ENCODE measurements at regions not wholly inside any gene's neighbourhood (a gene's known extent, or its start where the extent isn't known, plus 50 kb on each side); places are given as distances from the start of the nearest gene placed in this dataset.
A peak's percentile ranks its signal among the peaks of the same experiment; 100 is the strongest.

DNA sequence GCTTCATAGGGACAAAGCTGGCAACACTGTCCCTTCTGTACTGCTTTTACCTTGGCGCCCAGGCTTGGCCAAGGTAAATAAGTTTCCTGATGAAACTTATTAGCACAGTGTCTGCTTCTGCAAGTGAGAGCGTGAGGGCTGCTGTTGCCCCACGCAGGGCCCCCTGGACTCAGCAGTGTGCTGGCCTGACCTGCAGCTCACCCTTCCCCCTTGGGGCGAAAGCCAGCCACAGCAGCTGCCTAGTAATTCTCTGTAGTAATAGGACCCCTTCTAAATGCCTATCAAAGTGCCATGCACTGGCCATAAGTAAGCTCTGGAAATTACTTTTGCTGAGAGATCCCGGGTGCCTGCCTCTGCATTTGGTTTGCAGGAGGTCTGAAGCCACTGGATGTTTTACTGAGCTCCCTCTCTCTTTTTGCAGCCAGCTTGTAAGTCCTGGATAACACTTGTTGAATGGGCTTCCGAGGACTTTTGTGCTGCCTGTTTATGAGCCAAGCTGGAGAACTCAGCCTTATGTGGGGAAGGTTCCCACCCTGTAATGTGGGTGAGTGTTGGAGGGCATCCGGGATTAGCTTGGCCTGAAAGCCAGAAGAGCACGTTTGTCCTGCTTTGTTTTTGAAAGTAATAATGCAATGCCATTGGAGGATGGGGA is 293.9 kb downstream of the C7orf25 start:
- DNase-seq (ENCODE audit: low spot score), result no peak

DNA sequence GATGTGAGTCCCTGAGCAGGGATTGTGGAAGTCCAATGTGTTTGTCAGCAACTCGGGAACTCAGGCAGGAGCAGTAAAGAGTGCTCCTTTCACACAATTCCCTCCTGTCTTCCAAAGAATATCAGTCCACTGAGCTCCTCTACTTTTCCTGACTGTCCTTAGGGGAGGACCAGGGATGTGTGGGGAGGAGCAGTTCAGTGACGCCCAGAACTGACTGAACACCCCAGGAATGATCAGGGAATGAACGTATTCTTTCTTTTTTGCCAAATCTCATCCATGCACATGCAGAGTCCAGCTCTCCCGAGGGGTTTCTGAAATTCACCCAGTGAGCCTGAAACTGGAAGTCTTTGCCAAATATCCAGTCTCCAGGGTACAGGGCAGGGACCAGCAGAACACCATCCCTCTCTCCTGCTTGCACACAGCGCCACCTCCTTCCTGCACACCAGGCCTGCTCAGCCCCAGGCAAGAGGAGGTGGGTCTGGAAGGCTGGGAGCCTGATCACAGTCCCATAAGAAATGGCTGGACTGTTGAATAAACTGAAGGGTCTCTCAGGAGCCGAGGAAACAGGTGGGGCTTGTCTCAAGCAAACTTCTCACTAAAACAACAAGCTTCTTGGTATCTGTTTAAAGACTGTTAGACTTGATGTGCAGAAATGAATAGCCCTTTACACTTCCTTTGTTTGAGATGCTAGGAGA is 294.7 kb downstream of the C7orf25 start:
- no peak for DNase-seq (ENCODE audit: low spot score)

DNA sequence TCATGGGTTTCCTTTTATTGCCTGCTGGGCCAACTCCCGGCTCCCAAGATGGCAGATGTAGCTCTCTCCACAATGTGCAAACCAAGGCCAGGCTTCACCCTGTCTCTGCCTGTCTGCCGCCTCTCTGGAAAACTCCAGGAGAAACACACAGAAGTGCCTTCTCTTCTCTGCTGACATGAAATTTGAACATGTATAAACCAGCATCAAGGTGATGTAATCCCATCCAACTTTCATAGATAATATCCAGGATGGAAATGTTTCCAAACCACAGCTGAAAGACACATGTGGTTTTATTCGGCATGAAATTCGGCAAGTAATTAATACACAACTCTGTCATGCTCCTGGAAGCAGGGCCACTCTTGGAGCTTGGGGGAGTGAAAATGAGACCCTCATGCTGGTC is 297.2 kb downstream of the C7orf25 start:
- DNase-seq (ENCODE audit: low spot score), result no peak

DNA sequence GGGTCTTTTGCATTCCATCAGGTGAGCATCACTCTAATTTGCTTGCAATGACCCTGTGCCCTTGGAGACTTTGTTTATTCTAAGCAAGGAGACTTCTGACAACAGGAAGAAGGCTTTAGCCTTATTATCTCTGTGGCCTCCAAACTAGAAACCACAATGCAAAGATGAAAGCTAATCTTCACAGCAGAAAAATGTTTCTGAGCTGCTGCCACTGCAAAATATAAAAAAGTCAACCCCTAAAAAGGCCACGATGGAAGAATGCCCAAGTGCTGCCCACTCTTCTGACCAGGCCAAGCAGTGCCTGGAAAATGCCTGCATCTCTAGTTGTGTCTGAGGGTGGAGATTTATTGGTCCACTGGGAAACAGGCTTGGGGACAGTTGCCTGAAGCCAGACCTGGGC is 299.9 kb downstream of the C7orf25 start:
- peak; percentile 6 for DNase-seq (ENCODE audit: low spot score)

DNA sequence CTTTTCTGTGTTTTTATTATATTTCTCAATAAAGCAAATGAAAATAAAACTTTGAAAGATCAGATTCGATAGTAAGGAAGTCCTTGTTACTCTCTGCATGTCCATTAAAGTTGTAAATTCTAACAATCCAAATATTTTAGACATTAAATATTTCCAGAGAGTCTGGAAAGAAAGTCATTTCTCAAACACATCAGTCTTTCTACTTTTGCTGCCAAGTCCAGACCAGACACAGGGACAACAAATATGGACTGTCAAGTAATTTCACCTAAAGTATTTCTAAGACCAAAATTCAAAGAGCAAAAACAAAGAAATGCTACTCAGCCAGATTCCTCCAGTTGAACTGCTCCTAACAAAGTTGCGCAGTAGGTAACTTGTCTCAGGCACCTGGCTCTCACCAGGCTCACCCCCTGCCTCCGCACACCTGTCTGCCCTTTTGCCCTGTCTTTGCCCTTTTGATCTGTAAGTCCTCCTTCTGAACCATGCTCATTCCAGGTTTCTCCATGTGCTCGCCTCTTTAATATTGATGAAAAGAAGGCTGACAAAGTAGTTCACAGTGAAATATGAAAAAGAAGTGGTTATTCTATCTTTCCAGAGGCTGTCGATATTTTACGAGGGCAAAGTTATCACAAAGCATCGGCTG is 300.5 kb downstream of the C7orf25 start:
- DNase-seq (ENCODE audit: low spot score), result no peak

DNA sequence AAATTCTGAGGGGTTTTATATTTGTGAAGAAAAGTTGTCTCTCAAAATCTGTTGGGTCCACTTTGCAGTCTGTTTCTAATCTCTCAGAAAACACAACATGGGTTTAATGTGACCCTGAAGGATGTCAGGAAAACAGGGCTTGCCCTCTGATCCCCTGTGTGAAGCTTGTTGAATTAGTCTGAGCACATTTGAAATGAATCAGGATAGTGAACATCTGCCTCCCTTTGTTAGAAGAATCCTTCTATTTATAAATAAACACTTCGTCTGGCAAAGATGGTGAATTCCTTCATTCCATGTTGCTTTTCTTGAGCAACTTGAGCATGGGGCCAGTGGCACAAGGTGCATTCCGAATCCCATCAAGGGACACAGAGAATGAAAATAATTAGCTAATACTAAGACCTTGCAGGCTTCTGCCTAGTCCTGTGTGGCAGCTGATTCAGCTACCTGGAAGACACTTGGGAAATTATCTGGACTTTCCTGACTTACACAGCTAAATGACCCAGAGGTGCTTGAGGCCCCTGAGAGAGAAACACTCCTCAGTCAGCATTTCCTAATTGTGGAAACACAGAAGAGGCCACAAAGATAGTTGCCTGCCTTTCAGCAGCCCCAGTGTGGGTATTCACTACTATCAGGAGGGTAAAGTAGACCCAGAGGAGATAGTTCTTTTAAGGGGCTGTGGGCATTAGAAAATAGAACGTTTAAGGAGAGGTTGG is 305.5 kb downstream of the C7orf25 start:
- DNase-seq (ENCODE audit: low spot score), result no peak

DNA sequence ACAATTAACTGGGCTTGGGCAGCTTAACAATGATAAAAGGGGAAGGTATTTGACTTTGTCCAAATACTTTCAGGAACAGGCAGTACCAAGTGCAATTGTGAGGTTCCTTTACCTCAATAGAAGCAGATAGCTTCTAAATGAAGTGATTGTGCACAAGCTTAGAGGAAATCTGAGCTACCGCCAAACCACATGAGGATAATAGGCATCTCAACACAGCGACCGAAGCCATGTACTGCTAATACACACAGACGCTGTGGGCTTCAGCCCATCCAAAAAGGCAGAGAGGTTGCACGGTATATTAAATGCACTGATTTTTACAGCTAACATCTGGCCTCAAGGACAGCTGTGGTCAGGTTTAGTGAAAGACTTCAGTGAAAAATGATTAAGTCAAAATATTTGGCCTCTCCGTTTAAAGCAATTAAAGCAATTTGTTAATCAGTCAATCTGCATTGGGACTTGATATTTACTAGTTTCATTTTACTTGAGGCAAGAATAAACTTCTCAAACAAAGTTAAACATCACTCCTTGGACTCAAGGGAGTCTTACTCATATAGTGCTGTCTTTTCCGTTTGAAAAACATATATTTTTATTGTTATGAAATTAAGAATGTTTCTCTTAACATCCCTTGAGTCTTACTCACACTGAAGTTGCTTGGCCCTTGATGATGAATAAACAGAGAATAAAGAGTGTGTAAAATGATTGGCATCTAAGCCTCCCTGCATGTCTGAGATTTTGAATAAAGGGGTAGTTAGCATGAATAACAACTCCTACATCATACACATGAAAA is 306.3 kb downstream of the C7orf25 start:
- DNase-seq (ENCODE audit: low spot score), result no peak

DNA sequence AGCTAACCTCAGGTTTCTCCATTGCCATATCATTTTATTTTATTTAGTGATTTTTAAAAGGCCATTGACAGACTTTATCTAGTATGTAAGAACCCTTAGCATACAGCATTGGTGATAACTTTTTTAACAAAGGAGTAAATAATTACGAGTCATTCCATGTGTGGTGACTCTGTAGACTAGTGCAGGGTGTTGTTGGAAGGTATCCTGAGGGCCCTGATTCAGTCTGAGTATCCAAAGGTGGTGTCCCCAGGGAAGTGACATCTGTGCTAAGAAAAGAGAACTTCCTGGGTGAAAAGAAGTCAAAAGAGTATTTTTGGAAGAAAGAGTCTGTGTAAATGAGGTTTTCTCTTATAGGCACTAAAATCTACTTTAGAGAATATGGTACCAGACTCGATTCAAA is 308.4 kb downstream of the C7orf25 start:
- no peak for DNase-seq (ENCODE audit: low spot score)

DNA sequence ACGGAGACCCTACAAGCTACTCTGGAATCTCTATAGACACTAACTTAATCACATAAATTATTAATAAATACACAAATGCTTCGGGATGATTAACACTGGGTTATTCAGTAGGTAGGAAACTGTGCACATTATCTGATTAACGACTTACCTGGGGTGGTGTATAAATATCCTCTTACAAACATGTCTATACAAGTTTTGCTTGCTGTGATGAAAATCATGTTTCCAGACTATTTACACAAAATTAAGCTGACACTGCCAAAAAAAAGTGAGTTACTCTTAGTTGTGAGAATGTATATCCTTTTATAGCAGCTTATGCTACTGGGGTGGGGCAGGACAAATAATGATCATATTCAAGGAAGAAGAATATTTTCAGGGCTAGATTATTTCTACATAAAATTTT is 314.6 kb downstream of the C7orf25 start:
- no peak for DNase-seq (ENCODE audit: low spot score)

DNA sequence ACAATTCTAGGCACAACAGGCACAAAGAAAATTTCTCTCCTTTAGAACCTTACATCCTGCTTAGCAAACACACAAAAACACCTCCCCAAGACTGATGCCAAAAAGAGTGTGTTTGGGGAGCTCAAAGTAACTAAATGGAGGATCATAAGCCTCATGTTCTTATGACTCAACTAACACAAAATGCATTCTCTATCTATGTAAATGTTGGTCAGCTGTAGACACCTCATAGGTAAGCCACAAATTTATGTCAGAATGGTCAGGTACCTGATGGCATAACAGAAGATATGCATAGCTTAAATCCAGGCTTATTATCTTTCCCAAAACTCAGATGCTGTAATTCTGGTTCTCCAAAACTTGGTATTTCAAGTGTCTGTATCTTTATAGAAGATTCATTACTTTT is 315.1 kb downstream of the C7orf25 start:
- no peak for DNase-seq (ENCODE audit: low spot score)

DNA sequence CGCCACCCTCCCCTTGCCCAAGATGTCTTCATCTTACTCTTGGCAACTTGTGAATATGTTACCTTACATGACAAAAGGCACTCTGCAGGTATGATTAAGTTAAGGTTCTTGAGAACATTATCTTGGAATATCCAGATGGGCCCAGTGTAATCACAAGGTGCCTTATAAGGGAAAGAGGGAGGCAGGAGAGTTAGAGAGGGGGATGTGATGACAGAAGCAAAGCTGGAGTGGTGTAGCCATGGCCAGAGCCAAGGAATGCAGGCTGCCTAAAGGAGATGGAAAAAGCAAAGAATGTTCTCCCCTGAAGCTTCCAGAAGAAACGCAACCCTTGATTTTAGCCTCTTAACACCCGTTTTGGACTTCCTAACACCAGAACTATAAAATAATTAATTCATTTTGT is 318.0 kb downstream of the C7orf25 start:
- no peak for DNase-seq (ENCODE audit: low spot score)

DNA sequence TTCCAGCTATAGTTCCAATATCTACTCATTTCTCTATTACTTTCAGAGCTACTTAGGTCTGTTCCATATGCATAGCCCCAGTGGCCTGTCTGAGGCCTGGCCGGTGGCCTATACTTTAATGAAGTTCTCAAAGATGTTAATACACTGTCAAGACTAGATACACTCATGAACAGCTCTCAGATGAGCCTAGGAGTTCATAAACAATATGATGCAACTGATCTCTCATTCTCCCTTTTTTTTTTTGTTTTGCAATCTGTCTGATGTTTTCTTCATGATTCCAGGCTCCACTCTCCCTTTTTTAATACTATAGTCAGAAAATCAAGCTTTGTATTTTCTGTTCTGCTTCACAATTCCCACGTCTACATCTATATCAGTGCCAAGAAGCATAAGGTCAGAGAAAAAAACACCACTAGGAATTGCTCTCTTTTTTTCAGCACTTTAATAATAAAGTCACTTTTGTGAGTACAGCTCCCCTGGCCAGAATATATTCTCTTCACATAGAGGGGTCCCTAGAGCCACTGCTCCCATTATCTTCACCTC is 321.0 kb downstream of the C7orf25 start:
- DNase-seq (ENCODE audit: low spot score), result no peak

DNA sequence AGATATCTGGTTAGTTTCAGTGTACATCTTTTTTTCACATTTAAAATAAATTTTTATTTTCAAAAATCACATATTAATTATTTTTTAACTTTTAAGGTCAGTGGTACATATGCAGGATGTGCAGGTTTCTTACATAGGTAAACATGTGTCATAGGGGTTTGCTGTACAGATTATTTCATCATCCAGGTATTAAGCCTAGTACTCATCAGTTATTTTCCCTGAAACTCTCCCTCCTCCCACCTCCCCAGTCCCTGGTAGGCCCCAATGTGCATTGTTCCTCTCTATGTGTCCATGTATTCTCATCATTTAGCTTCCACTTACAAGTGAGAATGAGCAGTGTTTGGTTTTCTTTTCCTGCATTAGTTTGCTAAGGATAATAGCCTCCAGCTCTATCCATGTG is 323.0 kb downstream of the C7orf25 start:
- DNase-seq (ENCODE audit: low spot score), result no peak

DNA sequence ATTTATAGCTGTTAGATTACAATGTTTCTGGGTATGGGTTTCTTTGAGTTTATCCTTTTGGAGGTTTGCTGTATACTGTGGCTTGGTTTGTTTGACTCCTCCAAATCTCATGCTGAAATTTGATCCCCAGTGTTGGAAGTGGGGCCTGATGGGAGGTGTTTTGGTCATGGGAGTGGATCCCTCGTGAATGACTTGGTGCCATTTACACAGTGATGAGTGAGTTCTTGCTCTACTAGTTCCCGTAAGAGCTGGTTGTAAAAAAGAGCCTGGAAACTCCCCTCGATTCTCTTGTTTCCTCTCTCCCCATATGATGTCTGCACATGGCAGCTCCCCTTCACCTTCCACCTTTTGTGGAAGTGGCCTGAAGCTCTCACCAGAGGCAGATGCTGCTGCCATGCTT is 324.1 kb downstream of the C7orf25 start:
- no peak for DNase-seq (ENCODE audit: low spot score)

DNA sequence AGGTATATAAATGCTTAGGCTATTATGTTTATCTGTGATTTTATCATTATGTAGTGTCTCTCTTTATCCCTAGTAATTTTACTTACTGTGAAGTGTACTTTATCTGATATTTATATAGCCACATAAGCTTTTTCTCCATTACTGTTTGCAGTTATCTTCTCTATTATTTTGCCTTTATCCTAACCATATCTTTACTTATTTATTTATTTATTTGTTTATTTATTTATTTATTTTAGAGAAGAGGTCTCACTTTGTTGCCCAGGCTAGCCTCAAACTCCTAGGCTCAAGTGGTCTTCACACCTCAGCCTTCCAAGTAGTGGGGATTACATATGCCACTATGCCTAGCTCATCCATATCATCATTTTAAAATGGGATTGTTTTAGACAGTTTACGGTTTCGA is 331.8 kb downstream of the C7orf25 start:
- no peak for DNase-seq (ENCODE audit: low spot score)

DNA sequence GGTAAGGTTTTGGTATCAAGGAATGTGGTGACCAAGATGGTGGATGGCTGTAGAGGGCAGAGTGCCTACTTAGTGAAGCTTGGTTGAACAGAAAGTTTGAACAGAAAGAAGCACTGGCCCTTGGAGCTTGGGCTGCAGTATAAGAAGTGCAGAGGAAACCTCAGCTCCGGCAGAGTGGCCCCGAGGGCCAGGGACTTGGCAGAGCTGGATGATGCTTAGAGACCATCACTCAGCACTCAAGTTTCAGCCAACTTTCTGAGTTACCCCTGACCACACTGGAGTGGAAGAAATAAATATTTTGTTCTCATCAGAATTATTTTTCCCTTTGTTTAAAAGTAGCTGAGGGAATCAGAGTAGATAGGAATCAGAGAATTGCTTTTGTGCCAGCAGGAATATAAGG is 336.7 kb downstream of the C7orf25 start:
- DNase-seq (ENCODE audit: low spot score), result no peak

DNA sequence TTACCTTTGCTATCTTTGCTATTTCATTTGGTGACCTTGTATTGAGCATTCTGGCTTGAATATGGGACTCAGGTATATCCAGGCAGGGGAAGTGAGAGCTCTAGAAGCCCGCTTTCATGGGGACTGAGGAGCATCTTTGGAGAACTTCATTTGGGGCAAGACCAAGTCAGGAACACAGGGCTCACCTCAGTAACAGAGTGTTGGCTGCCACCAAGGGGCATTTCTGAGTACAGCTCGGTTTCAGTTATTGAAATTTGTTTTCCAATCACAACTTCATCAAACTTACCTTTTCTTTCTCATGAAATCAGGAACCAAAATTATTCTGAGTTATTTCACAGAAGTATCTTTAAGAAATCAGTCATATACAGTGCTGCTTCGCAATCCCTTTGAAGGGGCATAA is 337.2 kb downstream of the C7orf25 start:
- DNase-seq (ENCODE audit: low spot score), result no peak

DNA sequence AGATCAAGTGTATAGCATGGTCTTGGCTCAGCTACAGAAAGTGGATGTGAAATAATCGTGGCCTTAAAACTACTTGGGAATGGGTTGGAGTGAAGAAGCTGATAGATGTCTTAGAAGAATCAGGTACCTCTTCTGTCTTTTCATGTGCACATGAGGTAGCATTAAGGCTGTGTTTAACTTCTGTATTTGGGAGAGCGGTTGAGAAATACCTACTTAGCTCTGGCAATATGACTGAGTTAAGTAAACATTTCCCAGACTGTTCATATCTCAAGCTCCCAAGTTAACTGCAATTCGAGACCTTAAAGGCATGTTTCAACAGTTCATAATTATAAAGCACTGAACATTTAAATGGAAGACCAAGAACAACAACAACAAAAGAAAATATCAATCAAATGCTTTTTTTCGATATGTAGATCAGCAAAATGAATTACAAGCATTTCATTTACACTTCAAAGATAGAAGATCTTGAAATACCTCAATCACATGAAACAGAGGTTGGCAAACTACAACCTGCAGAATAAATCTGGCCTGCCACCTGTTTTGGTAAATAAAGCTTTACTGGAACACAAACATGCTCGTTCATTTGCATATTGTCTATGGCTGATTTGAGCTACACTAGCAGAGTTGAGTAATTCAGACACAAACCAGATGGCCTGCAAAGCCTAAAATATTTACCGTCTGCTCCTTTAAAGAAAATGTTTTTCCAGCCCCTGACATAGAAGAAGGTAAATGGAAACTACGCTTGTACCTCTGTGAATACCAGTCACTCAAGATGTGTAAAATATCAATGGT is 337.1 kb upstream of the GLI3 start:
- no peak for DNase-seq (ENCODE audit: low spot score)

DNA sequence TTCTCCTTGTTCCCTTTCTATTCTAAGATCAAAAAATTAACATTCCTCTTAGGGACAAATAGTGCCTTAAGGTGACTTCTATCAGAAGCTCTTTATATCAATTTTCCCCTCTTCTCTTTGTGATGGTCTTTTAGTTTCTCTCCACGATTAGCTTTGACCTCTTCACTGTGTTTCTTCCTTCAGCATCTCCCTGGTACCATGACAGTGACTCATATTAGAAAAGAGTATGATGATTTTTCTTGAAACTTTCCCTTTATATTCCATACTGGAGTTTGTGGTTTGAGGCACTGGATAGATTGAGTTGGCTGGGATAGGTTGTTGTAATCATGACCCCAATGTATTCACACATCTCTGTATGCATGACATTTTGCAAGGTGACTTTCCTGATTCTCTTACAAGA is 335.6 kb upstream of the GLI3 start:
- no peak for DNase-seq (ENCODE audit: low spot score)

DNA sequence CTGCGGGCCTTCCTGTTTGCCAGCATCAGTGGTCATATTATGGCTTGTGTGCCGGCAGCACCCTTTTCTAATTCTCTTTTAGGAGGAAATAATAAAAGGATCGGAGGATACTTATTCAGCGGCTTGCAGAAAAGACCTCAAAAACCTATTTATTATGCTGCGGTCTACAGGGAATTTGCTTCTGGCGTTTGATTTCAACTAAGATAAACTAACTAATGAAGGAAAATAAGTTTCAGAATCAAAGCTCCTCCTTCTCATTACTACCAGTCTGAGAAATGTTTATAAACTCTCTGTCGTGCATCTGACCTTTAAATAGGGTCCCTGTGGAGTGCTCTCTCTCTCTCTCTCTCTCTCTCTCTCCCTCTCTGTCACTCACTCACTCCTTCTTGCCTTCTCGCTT is 335.0 kb upstream of the GLI3 start:
- no peak for DNase-seq (ENCODE audit: low spot score)

DNA sequence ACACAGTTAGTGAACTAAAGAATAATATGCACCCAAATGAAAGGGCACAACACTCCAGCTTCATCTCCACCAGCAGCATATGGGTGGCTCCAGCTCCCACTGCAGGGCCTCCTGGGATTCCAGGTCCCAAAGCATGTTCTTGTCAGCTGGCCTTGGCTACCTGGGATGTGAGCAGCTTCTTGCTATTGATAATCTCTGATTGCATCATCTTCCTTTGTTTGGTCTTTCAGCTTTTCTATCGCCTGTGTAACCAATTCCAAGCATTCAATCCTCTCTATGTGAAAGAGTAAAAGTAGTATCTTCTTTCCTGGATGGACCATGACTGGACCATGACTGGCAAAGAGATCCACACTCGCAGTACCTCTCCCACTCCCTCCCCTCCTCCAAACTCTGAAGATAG is 333.9 kb upstream of the GLI3 start:
- DNase-seq (ENCODE audit: low spot score), result no peak
